Coronary artery (tissue), 2 donors: ENCODE measurements at regions not wholly inside any gene's neighbourhood (a gene's known extent, or its start where the extent isn't known, plus 50 kb on each side); places are given as distances from the start of the nearest gene placed in this dataset.

Experiments
- DNase-seq: peaks from one replicate; pipeline ENCODE4 v3.0.0-alpha.2; 2017; ENCODE audit warnings: low spot score
- H3K27ac ChIP-seq, 2 donors: fragments of 200-600 bp; sonication (generic); one replicate each; pipeline ENCODE4 v1.5.1; 2016 to 2019
- H3K4me3 ChIP-seq: fragments of 200-600 bp; sonication (generic); 2 replicates; pipeline ENCODE4 v1.5.1; 2016; ENCODE audit warnings: mild to moderate bottlenecking, moderate library complexity
- CTCF ChIP-seq: fragments of 200-600 bp; sonication (generic); IDR thresholded peaks from one replicate; pipeline ENCODE4 v1.5.1; 2019; ENCODE audit warnings: antibody characterized with exemption

GRCh38 chr5:179420476-179420875 is 75.2 kb upstream of the ADAMTS2 start:
- TF ChIP-seq CTCF = no peak
- H3K4me3 ChIP-seq = no peak overlapping the region
- DNase-seq = peak; percentile 57
- no peak overlapping the region for H3K27ac ChIP-seq

- peak; percentile 8 for DNase-seq
- no peak overlapping the region for H3K4me3 ChIP-seq
- TF ChIP-seq CTCF = no peak
- no peak overlapping the region for H3K27ac ChIP-seq
Measured at GRCh38 chr5:179418972-179419371, 73.7 kb upstream of the ADAMTS2 start.

- TF ChIP-seq CTCF = no peak
- no peak overlapping the region for H3K4me3 ChIP-seq
- peak; percentile 54 for DNase-seq
- H3K27ac ChIP-seq = no peak overlapping the region
Measured at GRCh38 chr5:179417696-179418095, 72.4 kb upstream of the ADAMTS2 start.

GRCh38 chr5:179417016-179417415 is 71.8 kb upstream of the ADAMTS2 start:
- DNase-seq = peak; percentile 45
- Histone ChIP-seq H3K27ac (no peak overlapping the region), H3K4me3 (no peak overlapping the region)
- no peak for TF ChIP-seq CTCF

- no peak for TF ChIP-seq CTCF
- DNase-seq = peak; percentile 62
- Histone ChIP-seq H3K27ac (no peak overlapping the region), H3K4me3 (no peak overlapping the region)
Measured at GRCh38 chr5:179416114-179416822, 71.0 kb upstream of the ADAMTS2 start.

- Histone ChIP-seq H3K27ac (no peak overlapping the region), H3K4me3 (no peak overlapping the region)
- TF ChIP-seq CTCF = no peak
- DNase-seq = peak; percentile 47
Measured at GRCh38 chr5:179415291-179416060, 70.2 kb upstream of the ADAMTS2 start.
